NOMO-1 treated with dmso at 0.1 percent for 144 hours (cell line): ENCODE measurements at regions not wholly inside any gene's neighbourhood (a gene's known extent, or its start where the extent isn't known, plus 50 kb on each side); places are given as distances from the start of the nearest gene placed in this dataset.
A peak's percentile ranks its signal among the peaks of the same experiment; 100 is the strongest.

ENCODE experiments used
- DNase-seq: peaks from one replicate; lab custom pipeline; 2025; ENCODE audit not compliant: unreplicated experiment; lab: John Stamatoyannopoulos, UW

DNA sequence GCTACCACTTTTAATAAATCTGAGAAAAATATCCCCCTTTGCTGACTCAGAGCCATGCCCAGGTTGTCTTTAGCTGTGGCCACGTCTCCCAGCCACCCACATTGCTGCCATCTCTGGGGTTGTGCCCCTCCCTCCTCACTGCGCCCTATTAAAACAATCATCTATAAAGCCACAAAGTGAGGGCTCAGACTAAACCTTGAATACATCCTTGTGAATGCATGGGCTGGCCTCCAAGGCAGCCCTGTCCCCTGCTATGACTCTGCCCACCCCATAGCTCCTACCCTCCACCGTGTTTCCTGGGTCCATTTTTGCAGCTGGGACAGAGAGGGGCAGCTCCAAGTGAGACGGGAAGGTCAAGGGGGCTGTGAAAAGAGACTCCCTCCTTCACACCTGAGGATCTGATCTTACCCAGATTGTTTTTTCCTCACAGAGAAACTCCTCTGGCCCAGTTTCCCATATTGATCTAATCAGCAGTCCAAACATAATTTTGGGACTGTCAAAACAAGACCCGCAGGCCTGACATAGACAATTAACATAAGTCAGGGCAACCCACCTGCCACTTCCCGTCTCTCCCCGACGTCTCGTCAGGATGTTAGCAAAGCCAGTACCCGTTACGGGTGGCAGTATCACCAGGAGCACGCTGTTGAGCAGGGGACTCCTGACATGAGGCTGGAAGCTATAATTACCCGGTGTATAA is 199.0 kb downstream of the KATNAL1 start:
- no peak for DNase-seq

DNA sequence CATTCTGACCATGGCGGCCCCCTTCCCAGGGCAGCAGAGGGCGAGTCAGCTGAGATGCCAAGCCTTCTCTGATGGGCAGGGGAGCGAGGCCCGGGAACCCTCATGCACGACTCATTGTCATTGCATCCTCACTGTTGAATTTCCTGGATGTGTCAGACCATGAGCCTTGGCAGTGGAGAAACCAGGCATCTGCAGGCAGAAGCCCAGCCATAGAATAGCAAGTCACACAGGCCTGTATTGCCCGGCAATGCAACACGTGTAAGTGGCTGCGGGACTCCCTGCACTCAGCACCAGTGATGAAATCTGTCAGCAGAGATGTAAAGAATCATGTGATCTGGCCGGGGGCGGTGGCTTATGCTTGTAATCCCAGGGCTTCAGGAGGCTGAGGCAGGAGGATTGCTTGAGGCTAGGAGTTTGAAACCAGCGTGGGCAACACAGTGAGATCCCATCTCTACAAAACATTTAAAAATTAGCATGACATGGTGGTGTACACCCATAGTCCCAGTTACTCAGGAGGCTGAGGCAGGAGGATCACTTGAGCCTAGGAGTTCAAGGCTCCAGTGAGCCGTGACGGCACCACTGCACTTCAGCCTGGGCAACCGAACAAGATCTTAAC is 199.7 kb downstream of the KATNAL1 start:
- DNase-seq: no peak

DNA sequence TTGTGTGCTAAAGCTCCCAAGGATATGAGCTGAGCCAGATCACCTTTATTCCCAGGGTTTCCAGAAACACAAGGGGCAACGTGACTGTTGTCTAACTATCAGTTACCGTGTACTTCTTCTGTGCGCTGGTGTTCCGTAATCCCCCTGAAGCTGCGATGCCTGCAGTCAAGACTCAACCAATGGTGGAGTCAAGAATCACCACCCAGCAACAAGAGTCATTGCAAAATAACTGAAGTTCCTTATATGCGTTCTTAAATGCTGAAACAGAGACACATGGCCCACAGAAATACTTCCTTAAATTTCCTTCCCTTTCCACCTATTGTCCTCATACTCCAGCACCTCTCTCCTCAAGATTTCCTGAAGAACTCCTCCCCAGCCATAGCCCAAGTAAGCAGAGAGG is 200.2 kb downstream of the KATNAL1 start:
- DNase-seq: peak; percentile 87

DNA sequence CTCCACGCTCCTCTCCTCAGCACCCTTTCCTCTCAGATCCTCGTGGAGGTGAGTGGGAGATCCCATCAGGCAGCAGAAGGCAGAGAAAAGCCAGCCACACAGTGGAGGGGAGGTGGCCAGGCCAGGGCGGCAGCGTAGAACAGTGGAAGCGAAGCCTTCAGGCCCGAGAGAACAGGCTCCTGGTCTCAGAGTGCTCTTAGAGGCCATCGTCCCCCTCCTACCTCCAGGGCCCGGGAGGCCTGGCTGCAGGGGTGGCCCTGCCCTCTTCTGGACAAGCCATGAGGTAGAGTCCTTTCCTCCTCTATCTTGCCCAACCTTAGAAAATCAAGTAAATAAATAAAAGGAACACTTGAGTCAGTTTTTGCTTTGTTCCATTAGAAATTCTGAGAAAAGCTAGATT is 202.0 kb downstream of the KATNAL1 start:
- DNase-seq: no peak

DNA sequence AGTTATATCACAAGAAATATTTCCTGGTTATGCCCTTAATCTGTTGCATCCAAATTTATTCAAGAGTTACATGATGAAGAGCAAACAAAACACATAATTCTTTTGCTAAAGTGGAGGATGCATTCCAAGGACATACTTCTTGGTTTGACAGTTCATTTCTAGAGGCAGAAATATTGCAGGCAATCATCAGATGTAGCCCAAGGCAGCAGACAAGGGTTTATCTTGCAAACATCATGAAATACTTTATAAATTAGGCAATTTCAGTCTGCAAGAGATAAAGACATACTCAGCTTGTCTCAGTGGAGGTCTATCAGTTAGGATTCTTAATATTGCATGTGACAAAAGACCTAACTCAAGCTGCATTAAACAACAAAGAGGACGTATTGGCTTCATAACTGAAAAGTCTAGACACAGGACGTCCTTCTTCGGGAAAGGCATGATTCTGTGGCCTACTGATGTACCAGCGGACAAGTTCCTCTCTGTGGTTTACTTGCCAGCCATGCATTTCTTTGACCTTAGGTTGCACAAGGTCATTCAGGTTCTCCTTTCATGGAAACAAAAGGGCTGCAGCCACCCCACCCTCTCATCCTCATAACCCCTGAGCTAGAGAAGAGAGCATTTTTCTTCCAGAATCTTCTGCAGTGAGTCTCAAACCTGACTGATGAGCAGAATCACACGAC is 204.1 kb downstream of the KATNAL1 start:
- DNase-seq: no peak

GRCh38 chr13:30100226-30100625 is 207.1 kb downstream of the KATNAL1 start:
- DNase-seq: no peak

DNA sequence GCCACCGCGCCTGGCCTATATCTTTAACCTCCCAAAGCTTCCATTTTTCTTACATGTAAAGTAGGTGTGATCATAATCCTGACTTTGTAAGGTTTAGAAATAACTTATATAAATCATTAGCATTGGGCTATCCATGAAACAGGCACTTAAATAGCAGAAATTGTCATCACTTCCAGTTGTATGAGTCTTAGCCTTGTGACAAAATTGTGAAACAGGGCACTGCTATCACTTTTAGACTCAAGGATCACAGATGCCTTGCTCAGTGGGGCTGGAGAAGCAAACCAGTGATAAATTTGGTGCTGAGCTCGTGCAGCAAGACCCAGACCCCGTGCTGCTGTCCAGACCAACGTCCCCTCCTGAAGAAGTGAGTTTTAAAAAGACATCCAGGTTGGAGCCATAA is 209.7 kb downstream of the KATNAL1 start:
- DNase-seq: no peak

DNA sequence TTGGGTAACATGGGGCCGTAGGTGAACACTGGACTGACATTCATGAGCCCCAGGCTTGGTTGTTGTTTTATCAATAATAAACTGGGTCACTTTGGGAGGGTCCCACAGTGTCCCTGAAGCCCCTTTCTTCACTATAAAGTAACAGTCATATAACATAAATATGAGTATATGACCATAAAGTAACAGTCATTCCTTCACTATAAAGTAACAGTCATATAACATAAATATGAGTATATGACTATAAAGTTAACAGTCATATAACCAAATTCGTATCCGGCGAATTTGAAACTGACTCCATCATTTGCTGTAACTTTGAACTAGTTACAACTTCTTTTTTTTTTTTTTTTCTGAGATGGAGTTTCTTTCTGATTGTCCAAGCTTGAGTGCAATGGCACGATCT is 210.3 kb downstream of the KATNAL1 start:
- no peak for DNase-seq

DNA sequence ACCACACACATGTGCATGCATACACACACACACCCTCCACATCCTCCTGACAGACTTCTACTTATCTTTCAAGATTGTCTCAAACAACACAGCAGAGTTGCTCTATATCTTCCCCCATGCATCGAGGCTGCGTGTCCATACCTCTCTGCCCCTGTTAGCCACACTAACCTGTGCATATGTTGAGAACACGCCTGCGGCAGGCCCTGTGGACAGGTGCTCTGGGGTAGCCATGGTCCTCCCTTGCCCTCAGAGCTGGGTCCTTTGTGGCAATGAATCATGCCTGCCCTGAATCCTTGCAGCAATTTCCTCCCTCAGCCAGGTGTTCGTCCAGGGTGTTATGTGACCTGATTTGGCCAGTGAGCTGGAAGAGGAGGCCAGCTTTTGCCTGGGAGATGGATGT is 213.3 kb downstream of the KATNAL1 start:
- DNase-seq: no peak

DNA sequence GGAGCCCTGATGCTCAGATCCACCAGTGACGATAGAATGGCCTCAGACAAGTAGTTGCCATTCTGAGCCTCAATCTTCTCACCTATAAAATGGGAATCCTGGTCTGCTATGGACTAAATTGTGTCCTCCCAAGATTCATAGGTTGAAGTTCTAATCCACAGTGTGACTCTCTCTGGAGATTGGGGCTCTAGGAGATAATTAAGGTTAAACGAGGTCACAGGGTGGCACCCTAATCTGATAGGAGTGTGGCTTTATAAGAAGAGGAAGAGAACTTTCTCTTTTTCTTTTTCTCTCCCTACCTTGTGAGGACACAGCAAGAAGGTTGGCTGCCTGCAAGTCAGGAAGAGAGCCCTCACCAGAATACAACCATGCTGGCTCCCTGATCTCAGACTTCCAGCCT is 214.1 kb downstream of the KATNAL1 start:
- DNase-seq: no peak

- no peak for DNase-seq
These were observed 215.7 kb downstream of the KATNAL1 start for GRCh38 chr13:30091691-30092090.

DNA sequence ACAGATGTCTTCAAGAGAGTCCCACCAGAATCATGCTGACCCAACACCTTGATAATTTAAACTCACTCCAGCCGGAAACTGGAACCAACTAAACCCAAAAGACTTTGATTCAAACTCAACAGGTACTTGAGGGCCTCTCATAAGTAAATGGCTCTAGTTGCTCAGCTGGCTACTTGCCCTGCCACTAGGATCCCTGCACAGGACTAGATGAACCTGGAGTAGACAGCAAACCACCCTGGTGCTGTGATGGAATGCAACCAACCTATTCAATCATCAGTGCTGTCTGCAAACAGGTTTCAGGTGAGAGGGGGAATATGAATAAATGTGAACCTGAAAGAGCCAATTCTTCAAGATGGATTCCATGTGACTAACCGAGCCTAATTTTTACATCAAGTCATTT is 216.3 kb downstream of the KATNAL1 start:
- no peak for DNase-seq

DNA sequence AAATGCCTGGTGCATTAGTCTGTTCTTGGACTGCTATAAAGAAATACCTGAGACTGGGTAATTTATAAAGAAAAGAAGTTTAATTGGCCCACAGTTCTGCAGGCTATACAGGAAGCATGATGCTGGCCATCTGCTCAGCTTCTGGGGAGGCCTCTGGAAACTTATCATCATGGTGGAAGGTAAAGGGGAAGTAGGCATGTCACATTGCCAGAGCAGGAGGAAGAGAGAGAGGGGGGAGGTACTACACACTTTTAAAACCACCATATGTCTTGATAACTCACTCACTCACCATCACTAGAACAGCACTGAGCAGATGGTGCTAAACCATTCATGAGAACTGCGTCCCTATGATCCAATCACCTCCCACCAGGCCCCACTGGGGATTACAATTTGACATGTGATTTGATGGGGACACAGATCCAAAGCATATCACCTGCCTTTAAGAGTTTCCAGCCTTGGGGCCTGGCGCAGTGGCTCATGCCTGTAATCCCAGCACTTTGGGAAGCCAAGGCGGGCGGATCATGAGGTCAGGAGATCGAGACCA is 219.0 kb downstream of the KATNAL1 start:
- DNase-seq: no peak

DNA sequence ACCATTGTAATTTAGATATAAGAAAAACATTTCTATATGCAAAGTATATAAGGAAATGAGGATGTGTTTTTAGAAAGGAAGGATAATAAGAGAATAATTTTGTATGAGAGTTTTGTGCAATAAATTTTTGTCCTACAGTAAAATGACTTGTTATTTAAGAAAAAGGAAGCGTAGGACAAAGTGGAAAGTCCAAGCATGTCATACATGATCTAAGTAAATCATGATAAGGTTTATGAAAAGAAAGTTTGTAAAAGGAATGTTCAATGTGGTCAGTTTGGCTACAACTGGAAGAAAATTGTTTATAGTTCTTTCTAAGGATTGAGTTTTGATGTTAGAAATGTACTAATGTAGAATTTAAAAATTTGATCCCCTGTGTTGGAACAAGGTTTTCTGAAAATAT is 222.3 kb downstream of the KATNAL1 start:
- no peak for DNase-seq

DNA sequence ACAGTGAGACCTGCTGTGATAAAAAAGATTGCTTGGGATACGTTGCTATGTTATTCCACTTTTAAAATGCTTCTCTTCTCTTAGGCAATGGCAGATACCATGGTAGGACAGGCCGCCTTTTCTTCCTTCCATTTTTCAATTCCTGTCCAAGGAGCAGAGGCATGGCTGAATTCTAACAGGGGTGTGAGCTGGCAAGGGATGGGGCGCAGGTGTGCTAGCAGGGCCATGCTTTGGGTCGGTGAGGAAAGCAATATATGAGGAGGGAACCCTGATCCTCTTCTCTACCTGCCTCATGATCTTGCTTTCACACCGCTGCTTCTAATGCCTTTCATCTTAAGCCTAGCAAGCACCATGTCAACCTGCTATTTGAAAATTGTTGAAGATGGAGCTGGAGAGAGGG is 225.0 kb downstream of the KATNAL1 start:
- no peak for DNase-seq

GRCh38 chr13:30081331-30081730 is 226.0 kb downstream of the KATNAL1 start:
- no peak for DNase-seq

- DNase-seq: no peak
These were observed 227.8 kb downstream of the KATNAL1 start for GRCh38 chr13:30079501-30079900.

GRCh38 chr13:30078059-30078458 is 227.6 kb upstream of the UBL3 start:
- DNase-seq: no peak

DNA sequence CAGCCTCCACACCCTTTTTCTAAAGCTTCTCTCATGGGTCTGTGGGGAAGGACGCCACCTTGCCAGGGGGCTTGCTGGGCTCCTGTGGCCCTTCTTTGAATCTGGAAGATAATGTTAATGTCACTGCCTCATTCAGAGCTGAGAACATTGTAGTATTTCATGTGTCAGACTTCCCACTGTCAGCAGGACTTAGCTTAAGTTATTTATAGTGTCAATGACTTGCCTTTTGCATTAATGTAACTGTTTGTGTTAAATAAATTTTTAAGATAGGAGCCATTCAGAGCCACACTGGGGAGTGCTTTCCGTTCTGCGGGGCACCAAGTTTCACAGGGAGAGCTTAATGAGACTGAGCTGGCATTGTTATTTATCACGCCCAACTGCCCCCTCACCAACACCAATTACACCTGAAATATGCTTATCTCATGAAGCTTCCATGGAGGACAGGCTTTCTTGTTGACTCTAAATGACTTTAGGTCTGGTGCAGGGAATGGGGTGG is 226.9 kb upstream of the UBL3 start:
- DNase-seq: no peak

- no peak for DNase-seq
These were observed 224.7 kb upstream of the UBL3 start for GRCh38 chr13:30074955-30075614.

DNA sequence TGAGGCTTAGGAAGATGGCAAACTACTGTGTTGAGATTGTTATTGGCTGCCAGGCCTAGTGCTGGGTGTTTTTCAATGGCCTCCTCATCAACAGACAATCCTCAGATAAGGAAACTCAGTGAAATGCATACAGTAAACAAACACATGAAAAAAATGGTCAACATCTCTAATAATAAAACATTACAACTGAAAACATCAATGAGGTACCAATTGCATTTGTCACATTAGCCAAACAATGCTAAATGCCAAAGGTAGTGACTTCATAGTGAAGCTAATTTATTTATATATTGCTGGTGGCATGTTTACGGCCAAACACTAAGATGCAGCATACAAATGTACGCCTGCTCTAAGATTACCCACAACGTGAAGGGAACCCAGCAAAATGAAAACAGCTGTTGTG is 224.0 kb upstream of the UBL3 start:
- no peak for DNase-seq

DNA sequence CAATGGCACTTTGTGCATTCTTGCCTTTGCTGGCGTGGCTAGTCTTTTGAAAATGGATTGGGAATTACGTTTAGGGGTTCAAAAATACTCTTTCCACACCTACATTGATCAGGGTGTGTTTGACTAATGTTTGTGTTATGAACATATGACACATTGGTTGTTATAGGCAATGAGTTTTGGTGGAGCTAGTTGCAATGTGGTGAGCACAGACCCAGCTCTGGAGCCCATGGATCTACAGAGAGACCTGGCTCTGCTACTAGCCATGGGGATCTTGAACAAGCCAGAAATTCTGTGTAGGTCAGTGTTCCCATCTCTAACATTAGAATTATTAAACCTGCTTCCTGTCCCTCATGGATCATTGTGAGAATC is 222.4 kb upstream of the UBL3 start:
- no peak for DNase-seq
